ENCODE measurements at regions not wholly inside any gene's neighbourhood (a gene's known extent, or its start where the extent isn't known, plus 50 kb on each side); places are given as distances from the start of the nearest gene placed in this dataset.
A peak's percentile ranks its signal among the peaks of the same experiment; 100 is the strongest.

DNA sequence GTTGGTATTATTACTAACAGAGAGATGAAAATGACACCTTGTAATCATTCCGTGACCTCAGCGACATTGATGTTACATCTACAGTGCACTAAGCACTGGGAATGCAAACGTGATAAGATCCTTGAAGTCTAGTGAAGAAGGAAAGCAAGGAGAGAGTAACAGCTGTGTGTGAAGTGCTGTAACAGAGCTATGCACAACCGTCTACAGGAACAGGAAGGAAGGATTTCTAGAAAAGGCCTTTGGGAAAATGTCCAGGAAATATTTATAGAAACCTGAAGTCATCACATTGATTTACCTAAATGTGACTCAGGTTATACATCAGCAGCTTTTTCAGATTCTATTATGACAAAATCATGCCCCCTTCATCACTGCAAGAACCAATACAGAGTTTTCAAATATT lies 304.2 kb upstream of the AMIGO2 start (continued):
- TF ChIP-seq, protein P1, sequence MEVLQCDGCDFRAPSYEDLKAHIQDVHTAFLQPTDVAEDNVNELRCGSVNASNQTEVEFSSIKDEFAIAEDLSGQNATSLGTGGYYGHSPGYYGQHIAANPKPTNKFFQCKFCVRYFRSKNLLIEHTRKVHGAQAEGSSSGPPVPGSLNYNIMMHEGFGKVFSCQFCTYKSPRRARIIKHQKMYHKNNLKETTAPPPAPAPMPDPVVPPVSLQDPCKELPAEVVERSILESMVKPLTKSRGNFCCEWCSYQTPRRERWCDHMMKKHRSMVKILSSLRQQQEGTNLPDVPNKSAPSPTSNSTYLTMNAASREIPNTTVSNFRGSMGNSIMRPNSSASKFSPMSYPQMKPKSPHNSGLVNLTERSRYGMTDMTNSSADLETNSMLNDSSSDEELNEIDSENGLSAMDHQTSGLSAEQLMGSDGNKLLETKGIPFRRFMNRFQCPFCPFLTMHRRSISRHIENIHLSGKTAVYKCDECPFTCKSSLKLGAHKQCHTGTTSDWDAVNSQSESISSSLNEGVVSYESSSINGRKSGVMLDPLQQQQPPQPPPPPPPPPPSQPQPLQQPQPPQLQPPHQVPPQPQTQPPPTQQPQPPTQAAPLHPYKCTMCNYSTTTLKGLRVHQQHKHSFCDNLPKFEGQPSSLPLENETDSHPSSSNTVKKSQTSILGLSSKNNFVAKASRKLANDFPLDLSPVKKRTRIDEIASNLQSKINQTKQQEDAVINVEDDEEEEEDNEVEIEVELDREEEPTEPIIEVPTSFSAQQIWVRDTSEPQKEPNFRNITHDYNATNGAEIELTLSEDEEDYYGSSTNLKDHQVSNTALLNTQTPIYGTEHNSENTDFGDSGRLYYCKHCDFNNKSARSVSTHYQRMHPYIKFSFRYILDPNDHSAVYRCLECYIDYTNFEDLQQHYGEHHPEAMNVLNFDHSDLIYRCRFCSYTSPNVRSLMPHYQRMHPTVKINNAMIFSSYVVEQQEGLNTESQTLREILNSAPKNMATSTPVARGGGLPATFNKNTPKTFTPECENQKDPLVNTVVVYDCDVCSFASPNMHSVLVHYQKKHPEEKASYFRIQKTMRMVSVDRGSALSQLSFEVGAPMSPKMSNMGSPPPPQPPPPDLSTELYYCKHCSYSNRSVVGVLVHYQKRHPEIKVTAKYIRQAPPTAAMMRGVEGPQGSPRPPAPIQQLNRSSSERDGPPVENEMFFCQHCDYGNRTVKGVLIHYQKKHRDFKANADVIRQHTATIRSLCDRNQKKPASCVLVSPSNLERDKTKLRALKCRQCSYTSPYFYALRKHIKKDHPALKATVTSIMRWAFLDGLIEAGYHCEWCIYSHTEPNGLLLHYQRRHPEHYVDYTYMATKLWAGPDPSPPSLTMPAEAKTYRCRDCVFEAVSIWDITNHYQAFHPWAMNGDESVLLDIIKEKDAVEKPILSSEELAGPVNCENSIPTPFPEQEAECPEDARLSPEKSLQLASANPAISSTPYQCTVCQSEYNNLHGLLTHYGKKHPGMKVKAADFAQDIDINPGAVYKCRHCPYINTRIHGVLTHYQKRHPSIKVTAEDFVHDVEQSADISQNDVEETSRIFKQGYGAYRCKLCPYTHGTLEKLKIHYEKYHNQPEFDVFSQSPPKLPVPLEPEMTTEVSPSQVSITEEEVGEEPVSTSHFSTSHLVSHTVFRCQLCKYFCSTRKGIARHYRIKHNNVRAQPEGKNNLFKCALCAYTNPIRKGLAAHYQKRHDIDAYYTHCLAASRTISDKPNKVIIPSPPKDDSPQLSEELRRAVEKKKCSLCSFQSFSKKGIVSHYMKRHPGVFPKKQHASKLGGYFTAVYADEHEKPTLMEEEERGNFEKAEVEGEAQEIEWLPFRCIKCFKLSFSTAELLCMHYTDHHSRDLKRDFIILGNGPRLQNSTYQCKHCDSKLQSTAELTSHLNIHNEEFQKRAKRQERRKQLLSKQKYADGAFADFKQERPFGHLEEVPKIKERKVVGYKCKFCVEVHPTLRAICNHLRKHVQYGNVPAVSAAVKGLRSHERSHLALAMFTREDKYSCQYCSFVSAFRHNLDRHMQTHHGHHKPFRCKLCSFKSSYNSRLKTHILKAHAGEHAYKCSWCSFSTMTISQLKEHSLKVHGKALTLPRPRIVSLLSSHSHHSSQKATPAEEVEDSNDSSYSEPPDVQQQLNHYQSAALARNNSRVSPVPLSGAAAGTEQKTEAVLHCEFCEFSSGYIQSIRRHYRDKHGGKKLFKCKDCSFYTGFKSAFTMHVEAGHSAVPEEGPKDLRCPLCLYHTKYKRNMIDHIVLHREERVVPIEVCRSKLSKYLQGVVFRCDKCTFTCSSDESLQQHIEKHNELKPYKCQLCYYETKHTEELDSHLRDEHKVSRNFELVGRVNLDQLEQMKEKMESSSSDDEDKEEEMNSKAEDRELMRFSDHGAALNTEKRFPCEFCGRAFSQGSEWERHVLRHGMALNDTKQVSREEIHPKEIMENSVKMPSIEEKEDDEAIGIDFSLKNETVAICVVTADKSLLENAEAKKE (CRISPR knock-in tag; IDR thresholded peaks at IDR 0.05), result no peak
- TF ChIP-seq JUNB (IDR thresholded peaks at IDR 0.05; ENCODE audit: unreplicated experiment), result no peak
- no peak for TF ChIP-seq ZNF331 (CRISPR knock-in tag; IDR thresholded peaks at IDR 0.05; ENCODE audit: low read depth)

DNA sequence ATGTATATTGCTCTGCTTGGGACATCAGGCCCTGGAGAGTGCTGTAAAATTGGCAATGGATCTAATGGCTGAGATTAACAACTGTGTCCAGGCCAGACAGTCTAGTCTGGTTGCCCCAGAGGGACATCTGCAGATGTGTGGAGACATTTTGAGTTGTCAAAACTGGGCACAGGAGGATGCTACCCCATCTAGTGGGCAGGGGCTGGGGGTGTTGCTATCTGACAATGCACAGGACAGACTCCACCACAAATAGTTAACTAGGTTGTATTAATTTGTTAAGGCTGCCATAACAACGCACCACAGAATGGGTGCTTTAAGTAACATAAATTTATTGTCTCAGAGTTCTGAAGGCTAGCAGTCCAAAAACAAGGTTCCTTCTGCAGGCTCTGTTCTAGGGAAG lies 302.5 kb upstream of the AMIGO2 start:
- Histone ChIP-seq H3K4me2 (no peak overlapping the region), H3F3A (replicated peaks; ENCODE audit: low read depth) (no peaks in the 10 kb centered on the region), H3K36me3 (ENCODE audit: insufficient read depth) (no peaks in the 10 kb centered on the region), H2AFZ (no peak overlapping the region), H3K9me2 (ENCODE audit: insufficient read depth) (0 out of 2 replicates have a peak, but pooled peaks cover 6% of the 10 kb centered on the region), H3K4me1 (ENCODE audit: insufficient read depth) (peaks cover 18% of the 10 kb centered on the region), H3K27ac (ENCODE audit: low read depth) (no peak overlapping the region), H3K79me2 (replicated peaks; ENCODE audit: insufficient read depth) (no peaks in the 10 kb centered on the region), H4K20me1 (replicated peaks; ENCODE audit: insufficient read depth) (no peaks in the 10 kb centered on the region), H3K4me3 (no peak overlapping the region), H3K27me3 (ENCODE audit: insufficient read depth) (no peaks in the 10 kb centered on the region)
- no peak for ATAC-seq
- TF ChIP-seq POLR2AphosphoS5 (IDR thresholded peaks at IDR 0.05; ENCODE audit: low read depth) (no peak), ZNF331 (CRISPR knock-in tag; IDR thresholded peaks at IDR 0.05; ENCODE audit: low read depth) (no peak)
- TF ChIP-seq, protein P2, sequence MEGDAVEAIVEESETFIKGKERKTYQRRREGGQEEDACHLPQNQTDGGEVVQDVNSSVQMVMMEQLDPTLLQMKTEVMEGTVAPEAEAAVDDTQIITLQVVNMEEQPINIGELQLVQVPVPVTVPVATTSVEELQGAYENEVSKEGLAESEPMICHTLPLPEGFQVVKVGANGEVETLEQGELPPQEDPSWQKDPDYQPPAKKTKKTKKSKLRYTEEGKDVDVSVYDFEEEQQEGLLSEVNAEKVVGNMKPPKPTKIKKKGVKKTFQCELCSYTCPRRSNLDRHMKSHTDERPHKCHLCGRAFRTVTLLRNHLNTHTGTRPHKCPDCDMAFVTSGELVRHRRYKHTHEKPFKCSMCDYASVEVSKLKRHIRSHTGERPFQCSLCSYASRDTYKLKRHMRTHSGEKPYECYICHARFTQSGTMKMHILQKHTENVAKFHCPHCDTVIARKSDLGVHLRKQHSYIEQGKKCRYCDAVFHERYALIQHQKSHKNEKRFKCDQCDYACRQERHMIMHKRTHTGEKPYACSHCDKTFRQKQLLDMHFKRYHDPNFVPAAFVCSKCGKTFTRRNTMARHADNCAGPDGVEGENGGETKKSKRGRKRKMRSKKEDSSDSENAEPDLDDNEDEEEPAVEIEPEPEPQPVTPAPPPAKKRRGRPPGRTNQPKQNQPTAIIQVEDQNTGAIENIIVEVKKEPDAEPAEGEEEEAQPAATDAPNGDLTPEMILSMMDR (conservative IDR thresholded peaks at IDR 0.05; ENCODE audit: low read depth in 2 of 2), result peak; percentile 20 to 24; a peak in 2 of 4 replicates
- Mint-ChIP-seq H3K4me1 (peaks cover 21% of the 10 kb centered on the region), H3K36me3 (ENCODE audit: low read depth) (no peaks in the 10 kb centered on the region), H3K27me3 (ENCODE audit: insufficient read depth, low read depth, poor library complexity) (peaks cover 2% of the 10 kb centered on the region), H3K9me3 (no peaks in the 10 kb centered on the region), H3K4me3 (no peak overlapping the region), H3K27ac (no peak overlapping the region)
- no peak for DNase-seq (ENCODE audit: low spot score)

All from GM23338 (cell line).